ENCODE measurements at regions not wholly inside any gene's neighbourhood (a gene's known extent, or its start where the extent isn't known, plus 50 kb on each side); places are given as distances from the start of the nearest gene placed in this dataset.

GRCh38 chr11:129317571-129317970 is 58.1 kb upstream of the BARX2 start:
- ATAC-seq, result no peak
- TF ChIP-seq ZFP30 (CRISPR knock-in tag; IDR thresholded peaks at IDR 0.05) (no peak), CSDC2 (CRISPR knock-in tag; IDR thresholded peaks at IDR 0.05) (no peak), BACH2 (CRISPR knock-in tag; IDR thresholded peaks at IDR 0.05; ENCODE audit: borderline replicate concordance) (no peak), ISL1 (CRISPR knock-in tag; IDR thresholded peaks at IDR 0.05) (no peak), TCF4 (CRISPR knock-in tag; IDR thresholded peaks at IDR 0.05; ENCODE audit: borderline replicate concordance) (no peak), ZNF565 (CRISPR knock-in tag; conservative IDR thresholded peaks at IDR 0.05; ENCODE audit: low read depth) (no peak), TOX (CRISPR knock-in tag; IDR thresholded peaks at IDR 0.05; ENCODE audit: borderline replicate concordance) (no peak), CSRNP3 (CRISPR knock-in tag; IDR thresholded peaks at IDR 0.05) (no peak), ZC3H10 (CRISPR knock-in tag; IDR thresholded peaks at IDR 0.05) (no peak)

GRCh38 chr11:129316781-129317180 is 58.9 kb upstream of the BARX2 start:
- no peak for ATAC-seq
- TF ChIP-seq SNAI2 (CRISPR knock-in tag; IDR thresholded peaks at IDR 0.05) (no peak), ISL1 (CRISPR knock-in tag; IDR thresholded peaks at IDR 0.05) (no peak), ARNTL (CRISPR knock-in tag; IDR thresholded peaks at IDR 0.05; ENCODE audit: borderline replicate concordance, low read depth) (no peak), OSR1 (CRISPR knock-in tag; IDR thresholded peaks at IDR 0.05) (no peak), CSDC2 (CRISPR knock-in tag; IDR thresholded peaks at IDR 0.05) (no peak), CREB5 (CRISPR knock-in tag; IDR thresholded peaks at IDR 0.05; ENCODE audit: low read depth) (no peak), ESRRG (CRISPR knock-in tag; IDR thresholded peaks at IDR 0.05) (no peak), ZC3H10 (CRISPR knock-in tag; IDR thresholded peaks at IDR 0.05) (no peak), ZNF8 (CRISPR knock-in tag; IDR thresholded peaks at IDR 0.05) (no peak), TCF4 (CRISPR knock-in tag; IDR thresholded peaks at IDR 0.05; ENCODE audit: borderline replicate concordance) (no peak), BACH2 (CRISPR knock-in tag; IDR thresholded peaks at IDR 0.05; ENCODE audit: borderline replicate concordance) (no peak), GLIS3 (CRISPR knock-in tag; IDR thresholded peaks at IDR 0.05) (no peak), PATZ1 (CRISPR knock-in tag; IDR thresholded peaks at IDR 0.05; ENCODE audit: borderline replicate concordance) (no peak), ZFP30 (CRISPR knock-in tag; IDR thresholded peaks at IDR 0.05) (no peak), TOX (CRISPR knock-in tag; IDR thresholded peaks at IDR 0.05; ENCODE audit: borderline replicate concordance) (no peak), ZFP3 (CRISPR knock-in tag; IDR thresholded peaks at IDR 0.05) (no peak), RARB (CRISPR knock-in tag; IDR thresholded peaks at IDR 0.05) (no peak)
- TF ChIP-seq, protein P1, sequence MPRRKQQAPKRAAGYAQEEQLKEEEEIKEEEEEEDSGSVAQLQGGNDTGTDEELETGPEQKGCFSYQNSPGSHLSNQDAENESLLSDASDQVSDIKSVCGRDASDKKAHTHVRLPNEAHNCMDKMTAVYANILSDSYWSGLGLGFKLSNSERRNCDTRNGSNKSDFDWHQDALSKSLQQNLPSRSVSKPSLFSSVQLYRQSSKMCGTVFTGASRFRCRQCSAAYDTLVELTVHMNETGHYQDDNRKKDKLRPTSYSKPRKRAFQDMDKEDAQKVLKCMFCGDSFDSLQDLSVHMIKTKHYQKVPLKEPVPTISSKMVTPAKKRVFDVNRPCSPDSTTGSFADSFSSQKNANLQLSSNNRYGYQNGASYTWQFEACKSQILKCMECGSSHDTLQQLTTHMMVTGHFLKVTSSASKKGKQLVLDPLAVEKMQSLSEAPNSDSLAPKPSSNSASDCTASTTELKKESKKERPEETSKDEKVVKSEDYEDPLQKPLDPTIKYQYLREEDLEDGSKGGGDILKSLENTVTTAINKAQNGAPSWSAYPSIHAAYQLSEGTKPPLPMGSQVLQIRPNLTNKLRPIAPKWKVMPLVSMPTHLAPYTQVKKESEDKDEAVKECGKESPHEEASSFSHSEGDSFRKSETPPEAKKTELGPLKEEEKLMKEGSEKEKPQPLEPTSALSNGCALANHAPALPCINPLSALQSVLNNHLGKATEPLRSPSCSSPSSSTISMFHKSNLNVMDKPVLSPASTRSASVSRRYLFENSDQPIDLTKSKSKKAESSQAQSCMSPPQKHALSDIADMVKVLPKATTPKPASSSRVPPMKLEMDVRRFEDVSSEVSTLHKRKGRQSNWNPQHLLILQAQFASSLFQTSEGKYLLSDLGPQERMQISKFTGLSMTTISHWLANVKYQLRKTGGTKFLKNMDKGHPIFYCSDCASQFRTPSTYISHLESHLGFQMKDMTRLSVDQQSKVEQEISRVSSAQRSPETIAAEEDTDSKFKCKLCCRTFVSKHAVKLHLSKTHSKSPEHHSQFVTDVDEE (CRISPR knock-in tag; IDR thresholded peaks at IDR 0.05), result no peak
- TF ChIP-seq, protein P2, sequence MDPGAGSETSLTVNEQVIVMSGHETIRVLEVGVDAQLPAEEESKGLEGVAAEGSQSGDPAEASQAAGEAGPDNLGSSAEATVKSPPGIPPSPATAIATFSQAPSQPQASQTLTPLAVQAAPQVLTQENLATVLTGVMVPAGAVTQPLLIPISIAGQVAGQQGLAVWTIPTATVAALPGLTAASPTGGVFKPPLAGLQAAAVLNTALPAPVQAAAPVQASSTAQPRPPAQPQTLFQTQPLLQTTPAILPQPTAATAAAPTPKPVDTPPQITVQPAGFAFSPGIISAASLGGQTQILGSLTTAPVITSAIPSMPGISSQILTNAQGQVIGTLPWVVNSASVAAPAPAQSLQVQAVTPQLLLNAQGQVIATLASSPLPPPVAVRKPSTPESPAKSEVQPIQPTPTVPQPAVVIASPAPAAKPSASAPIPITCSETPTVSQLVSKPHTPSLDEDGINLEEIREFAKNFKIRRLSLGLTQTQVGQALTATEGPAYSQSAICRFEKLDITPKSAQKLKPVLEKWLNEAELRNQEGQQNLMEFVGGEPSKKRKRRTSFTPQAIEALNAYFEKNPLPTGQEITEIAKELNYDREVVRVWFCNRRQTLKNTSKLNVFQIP (CRISPR knock-in tag; IDR thresholded peaks at IDR 0.05; ENCODE audit: borderline replicate concordance, low read depth), result no peak

All from SK-N-SH treated with all-trans-retinoic acid at 6 μM for 48 hours (cell line).